Suprapubic skin (tissue), 4 donors: ENCODE measurements at regions not wholly inside any gene's neighbourhood (a gene's known extent, or its start where the extent isn't known, plus 50 kb on each side); places are given as distances from the start of the nearest gene placed in this dataset.

Experiments
- POLR2A ChIP-seq, 2 donors: fragments of 450-650 bp; IDR thresholded peaks; one replicate each; pipeline ENCODE4 v1.6.1; 2017; ENCODE audit warnings: antibody characterized with exemption in 2 of 2, mild to moderate bottlenecking in 2 of 2, moderate library complexity in 2 of 2
- POLR2AphosphoS5 ChIP-seq, 3 donors: sonication (generic); formaldehyde crosslinking; IDR thresholded peaks; one replicate each; pipeline ENCODE4 v1.6.1; 2017; ENCODE audit warnings: antibody characterized with exemption in 3 of 3
- TF ChIP-seq, protein P1 (sequence below), 2 donors: fragments of 200-600 bp in 1 of 2; fragments of 450-650 bp in 1 of 2; sonication (generic) in 1 of 2; IDR thresholded peaks; one replicate each; pipeline ENCODE4 v1.5.1; 2016 to 2019; ENCODE audit warnings: antibody characterized with exemption in 2 of 2, mild to moderate bottlenecking in 1 of 2, moderate library complexity in 1 of 2

DNA sequence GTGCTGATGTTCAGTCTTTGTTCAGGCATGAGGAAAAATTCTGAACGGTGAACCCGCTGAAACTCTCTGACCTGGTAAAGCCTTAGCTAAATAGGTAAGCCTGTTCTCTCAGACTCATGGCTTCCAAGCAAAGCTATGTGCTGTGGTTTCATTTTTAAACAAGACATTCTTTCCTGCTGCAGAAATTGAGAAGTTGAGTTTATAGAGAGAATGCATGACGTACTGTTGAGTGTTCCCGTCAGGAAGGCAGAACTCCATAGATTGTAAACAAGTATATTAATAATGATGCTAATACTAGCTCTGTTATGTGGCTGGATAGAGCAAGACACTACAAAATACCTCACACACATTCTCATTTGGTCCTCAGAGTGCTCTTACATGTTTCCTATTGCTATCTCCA, 424.0 kb upstream of the CRIM1 start:
- TF ChIP-seq POLR2A (IDR thresholded peaks at IDR 0.05): no peak
- TF ChIP-seq, protein P1, sequence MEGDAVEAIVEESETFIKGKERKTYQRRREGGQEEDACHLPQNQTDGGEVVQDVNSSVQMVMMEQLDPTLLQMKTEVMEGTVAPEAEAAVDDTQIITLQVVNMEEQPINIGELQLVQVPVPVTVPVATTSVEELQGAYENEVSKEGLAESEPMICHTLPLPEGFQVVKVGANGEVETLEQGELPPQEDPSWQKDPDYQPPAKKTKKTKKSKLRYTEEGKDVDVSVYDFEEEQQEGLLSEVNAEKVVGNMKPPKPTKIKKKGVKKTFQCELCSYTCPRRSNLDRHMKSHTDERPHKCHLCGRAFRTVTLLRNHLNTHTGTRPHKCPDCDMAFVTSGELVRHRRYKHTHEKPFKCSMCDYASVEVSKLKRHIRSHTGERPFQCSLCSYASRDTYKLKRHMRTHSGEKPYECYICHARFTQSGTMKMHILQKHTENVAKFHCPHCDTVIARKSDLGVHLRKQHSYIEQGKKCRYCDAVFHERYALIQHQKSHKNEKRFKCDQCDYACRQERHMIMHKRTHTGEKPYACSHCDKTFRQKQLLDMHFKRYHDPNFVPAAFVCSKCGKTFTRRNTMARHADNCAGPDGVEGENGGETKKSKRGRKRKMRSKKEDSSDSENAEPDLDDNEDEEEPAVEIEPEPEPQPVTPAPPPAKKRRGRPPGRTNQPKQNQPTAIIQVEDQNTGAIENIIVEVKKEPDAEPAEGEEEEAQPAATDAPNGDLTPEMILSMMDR (IDR thresholded peaks at IDR 0.05): no peak
- TF ChIP-seq POLR2AphosphoS5 (IDR thresholded peaks at IDR 0.05): no peak
